Upper lobe of left lung (tissue), 6 donors: ENCODE measurements at regions not wholly inside any gene's neighbourhood (a gene's known extent, or its start where the extent isn't known, plus 50 kb on each side); places are given as distances from the start of the nearest gene placed in this dataset.

Experiments used
- ATAC-seq, 2 donors: fragments of 200-7000 bp; cut with Tn5 transposase; one replicate each; pipeline ENCODE4 v1.9.1; 2022; ENCODE audit warnings: mild to moderate bottlenecking in 2 of 2, moderate library complexity in 2 of 2; ENCODE audit not compliant: low FRiP score in 2 of 2
- DNase-seq, 2 donors: peaks; one replicate each; pipeline ENCODE4 v3.0.0-alpha.2; 2019 to 2020
- H3K27ac ChIP-seq, 4 donors: fragments of 200-600 bp; sonication (generic); one replicate each; pipeline ENCODE4 v1.5.1; 2016 to 2019
- H3K27me3 ChIP-seq, 4 donors: fragments of 200-600 bp; sonication (generic); one replicate each; pipeline ENCODE4 v1.5.1; 2017 to 2019
- H3K36me3 ChIP-seq, 4 donors: fragments of 200-600 bp; sonication (generic); one replicate each; pipeline ENCODE4 v1.5.1; 2016 to 2019
- H3K4me1 ChIP-seq, 4 donors: fragments of 200-600 bp; sonication (generic); one replicate each; pipeline ENCODE4 v1.5.1; 2018 to 2019
- H3K4me3 ChIP-seq, 4 donors: fragments of 200-600 bp; sonication (generic); one replicate each; pipeline ENCODE4 v1.5.1; 2017 to 2019; ENCODE audit warnings: mild to moderate bottlenecking in 2 of 4, moderate library complexity in 1 of 4
- H3K9me3 ChIP-seq, 4 donors: fragments of 200-600 bp; sonication (generic); one replicate each; pipeline ENCODE4 v1.5.1; 2018 to 2019
- EP300 ChIP-seq, 4 donors: sonication (generic); formaldehyde crosslinking; IDR thresholded peaks; one replicate each; pipeline ENCODE4 v1.5.1; 2017; ENCODE audit warnings: antibody characterized with exemption in 4 of 4, control low read depth in 2 of 4
- POLR2A ChIP-seq, 4 donors: fragments of 450-650 bp; IDR thresholded peaks; one replicate each; pipeline ENCODE4 v1.5.1; 2016 to 2017; ENCODE audit warnings: antibody characterized with exemption in 4 of 4, mild to moderate bottlenecking in 2 of 4
- POLR2AphosphoS5 ChIP-seq, 2 donors: sonication (generic); formaldehyde crosslinking; IDR thresholded peaks; one replicate each; pipeline ENCODE4 v1.5.1; 2017; ENCODE audit warnings: antibody characterized with exemption in 2 of 2
- WGBS, 2 donors: methylation state at CpG; one replicate each; pipeline ENCODE4 v1.1.5; 2017 to 2018; 5-methylcytosine and 5-hydroxymethylcytosine counted together
- TF ChIP-seq, protein P1 (sequence below), 6 experiments: fragments of 450-650 bp in 4 of 6; fragments of 200-600 bp in 2 of 6; sonication (generic) in 2 of 6; IDR thresholded peaks; one replicate each; pipeline ENCODE4 v1.5.1; 2016 to 2019; ENCODE audit warnings: antibody characterized with exemption in 6 of 6
- donor health status: DM: no; HTN: no; CAD: no; lungs with moderate emphysema.
- donor health status: DM: no; HTN: yes; CAD: no; lungs with severe emphysema.

DNA sequence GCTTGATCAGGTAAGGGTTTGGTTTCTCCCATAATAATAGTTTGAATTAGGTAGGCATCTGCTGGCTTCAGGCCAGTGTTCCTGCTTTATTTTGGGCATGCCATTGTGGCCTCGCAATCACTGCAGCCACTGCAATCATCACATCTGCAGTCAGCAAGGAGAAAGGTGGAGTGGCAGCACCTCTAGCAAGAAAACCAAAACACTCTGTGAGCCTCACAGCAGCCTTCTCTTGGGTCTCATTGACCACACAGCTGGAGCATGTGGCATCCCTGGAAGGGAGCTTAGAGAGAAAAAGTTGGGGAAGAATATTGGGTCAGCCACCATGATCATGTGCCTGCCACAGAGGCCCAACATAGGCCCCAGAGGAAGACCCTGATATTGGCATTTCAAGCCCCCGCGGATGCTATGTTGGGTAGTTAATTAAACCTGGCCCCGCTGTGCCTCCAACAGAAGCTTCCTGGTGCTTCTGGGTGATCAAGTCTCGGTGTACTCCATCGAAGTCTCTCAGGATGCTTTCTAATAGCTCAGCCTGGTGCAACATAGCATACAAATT, 158.0 kb upstream of the UBE2E1 start:
- H3K27me3 ChIP-seq, result no peaks in the 10 kb centered on the region
- no peaks in the 10 kb centered on the region for H3K36me3 ChIP-seq
- TF ChIP-seq POLR2AphosphoS5 (IDR thresholded peaks at IDR 0.05), result no peak
- no peak for TF ChIP-seq EP300 (IDR thresholded peaks at IDR 0.05)
- no peak for TF ChIP-seq POLR2A (IDR thresholded peaks at IDR 0.05)
- TF ChIP-seq, protein P1, sequence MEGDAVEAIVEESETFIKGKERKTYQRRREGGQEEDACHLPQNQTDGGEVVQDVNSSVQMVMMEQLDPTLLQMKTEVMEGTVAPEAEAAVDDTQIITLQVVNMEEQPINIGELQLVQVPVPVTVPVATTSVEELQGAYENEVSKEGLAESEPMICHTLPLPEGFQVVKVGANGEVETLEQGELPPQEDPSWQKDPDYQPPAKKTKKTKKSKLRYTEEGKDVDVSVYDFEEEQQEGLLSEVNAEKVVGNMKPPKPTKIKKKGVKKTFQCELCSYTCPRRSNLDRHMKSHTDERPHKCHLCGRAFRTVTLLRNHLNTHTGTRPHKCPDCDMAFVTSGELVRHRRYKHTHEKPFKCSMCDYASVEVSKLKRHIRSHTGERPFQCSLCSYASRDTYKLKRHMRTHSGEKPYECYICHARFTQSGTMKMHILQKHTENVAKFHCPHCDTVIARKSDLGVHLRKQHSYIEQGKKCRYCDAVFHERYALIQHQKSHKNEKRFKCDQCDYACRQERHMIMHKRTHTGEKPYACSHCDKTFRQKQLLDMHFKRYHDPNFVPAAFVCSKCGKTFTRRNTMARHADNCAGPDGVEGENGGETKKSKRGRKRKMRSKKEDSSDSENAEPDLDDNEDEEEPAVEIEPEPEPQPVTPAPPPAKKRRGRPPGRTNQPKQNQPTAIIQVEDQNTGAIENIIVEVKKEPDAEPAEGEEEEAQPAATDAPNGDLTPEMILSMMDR (IDR thresholded peaks at IDR 0.05), result no peak
- DNase-seq (no peak), ATAC-seq (no peak)
- no peak overlapping the region for H3K4me3 ChIP-seq
- 97 to 98% methylated on average over 5 to 6 of the region's 6 CpGs for WGBS, 2 donors
- H3K9me3 ChIP-seq, result no peaks in the 10 kb centered on the region
- no peak overlapping the region for H3K27ac ChIP-seq
- peaks cover 0 to 3% (median 0%) of the 10 kb centered on the region in 4 donors for H3K4me1 ChIP-seq

DNA sequence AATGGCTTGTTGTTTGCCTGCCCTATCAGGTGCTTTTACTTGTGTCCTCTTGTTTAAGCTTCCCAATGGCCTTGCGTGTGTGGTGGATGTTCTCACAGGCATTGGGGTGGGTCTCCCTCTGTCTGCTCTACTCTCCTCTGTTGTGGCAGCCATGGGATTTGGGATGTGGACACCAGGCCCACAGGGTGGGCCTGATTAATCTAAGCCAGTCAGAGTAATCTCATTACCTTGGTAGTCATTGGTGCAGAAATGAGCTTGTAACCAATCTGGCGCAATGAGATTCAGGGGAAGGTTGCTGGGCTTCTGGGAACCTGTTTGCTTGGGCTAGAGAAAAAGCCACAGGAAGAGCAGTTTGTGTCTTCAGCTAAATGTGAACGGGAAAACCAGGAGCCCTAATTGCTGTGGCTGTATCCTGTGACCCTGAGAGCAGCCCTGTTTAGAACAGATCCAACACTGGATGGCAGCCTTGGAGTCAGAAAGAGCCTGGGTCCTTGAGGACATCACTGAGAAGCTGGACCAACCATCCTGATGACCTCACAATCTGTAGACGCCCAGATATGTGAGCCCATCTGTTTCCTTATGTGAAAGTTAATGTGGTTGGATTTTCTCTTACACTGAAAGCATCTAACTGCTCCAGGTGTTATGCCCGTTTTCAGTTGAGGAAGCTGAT, 157.3 kb upstream of the UBE2E1 start:
- no peak overlapping the region for H3K4me3 ChIP-seq
- 65 to 72% methylated on average over 5 of the region's 5 CpGs for WGBS, 2 donors
- TF ChIP-seq EP300 (IDR thresholded peaks at IDR 0.05), result no peak
- TF ChIP-seq POLR2A (IDR thresholded peaks at IDR 0.05), result no peak
- TF ChIP-seq, protein P1 (IDR thresholded peaks at IDR 0.05), result no peak
- no peak for TF ChIP-seq POLR2AphosphoS5 (IDR thresholded peaks at IDR 0.05)
- H3K27ac ChIP-seq, result no peak overlapping the region
- H3K36me3 ChIP-seq, result no peaks in the 10 kb centered on the region
- H3K4me1 ChIP-seq, result peaks cover 0 to 3% (median 0%) of the 10 kb centered on the region in 4 donors
- ATAC-seq (peak in 1 of 2 donors; percentile 73), DNase-seq (no peak)
- no peaks in the 10 kb centered on the region for H3K27me3 ChIP-seq
- no peaks in the 10 kb centered on the region for H3K9me3 ChIP-seq

DNA sequence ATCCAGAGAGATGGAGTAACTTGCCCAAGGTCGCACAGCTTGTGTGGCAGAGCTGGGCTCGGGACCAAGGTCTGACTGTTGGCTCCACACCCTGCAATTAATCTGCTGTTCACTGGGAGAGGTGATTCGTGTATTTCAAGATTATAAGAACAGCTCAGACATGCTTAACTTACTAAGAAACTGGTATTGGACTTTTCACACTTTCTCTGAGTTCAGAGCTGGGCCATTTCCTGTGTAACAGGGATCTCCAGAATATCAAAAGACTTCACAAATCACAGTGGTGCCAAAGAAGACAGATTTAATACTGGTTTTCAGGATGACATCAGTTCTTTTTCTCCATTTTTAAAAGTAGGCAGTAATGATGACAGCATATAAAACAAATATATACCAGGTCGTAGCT, 156.8 kb upstream of the UBE2E1 start:
- Histone ChIP-seq H3K27ac (no peak overlapping the region), H3K4me3 (no peak overlapping the region), H3K9me3 (no peaks in the 10 kb centered on the region), H3K36me3 (no peaks in the 10 kb centered on the region), H3K4me1 (peaks cover 0 to 3% (median 0%) of the 10 kb centered on the region in 4 donors), H3K27me3 (no peaks in the 10 kb centered on the region)
- DNase-seq, result no peak
- 55 to 71% methylated on average over 4 of the region's 4 CpGs for WGBS, 2 donors
- no peak for ATAC-seq
- TF ChIP-seq POLR2A (IDR thresholded peaks at IDR 0.05) (no peak), POLR2AphosphoS5 (IDR thresholded peaks at IDR 0.05) (no peak), EP300 (IDR thresholded peaks at IDR 0.05) (no peak)
- TF ChIP-seq, protein P1 (IDR thresholded peaks at IDR 0.05), result no peak

DNA sequence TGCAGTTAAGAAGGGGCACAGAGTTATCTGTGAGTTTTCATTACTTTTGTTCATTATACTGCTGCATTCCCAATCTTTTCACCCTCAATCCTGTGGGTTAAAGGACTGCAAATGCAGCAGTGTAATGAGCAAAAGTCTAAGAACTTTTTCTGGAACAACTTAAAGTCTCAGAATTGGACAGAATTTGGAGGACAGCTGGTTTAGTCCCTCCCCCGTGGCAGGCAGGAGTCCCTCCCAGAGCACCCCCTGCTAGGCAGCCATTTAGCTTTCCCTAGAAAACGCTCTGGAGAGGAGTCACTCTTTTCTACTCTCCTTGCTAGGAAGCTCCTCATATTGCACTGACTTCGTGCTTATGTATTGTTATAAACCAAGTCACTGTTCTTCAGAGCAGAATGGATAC, 156.3 kb upstream of the UBE2E1 start:
- Histone ChIP-seq H3K4me3 (no peak overlapping the region), H3K27me3 (no peaks in the 10 kb centered on the region), H3K4me1 (peaks cover 0 to 3% (median 0%) of the 10 kb centered on the region in 4 donors), H3K27ac (no peak overlapping the region), H3K36me3 (no peaks in the 10 kb centered on the region), H3K9me3 (no peaks in the 10 kb centered on the region)
- WGBS, 2 donors, result 69 to 77% methylated on average over 3 of the region's 3 CpGs
- DNase-seq (no peak), ATAC-seq (no peak)
- TF ChIP-seq, protein P1 (IDR thresholded peaks at IDR 0.05), result no peak
- no peak for TF ChIP-seq POLR2A (IDR thresholded peaks at IDR 0.05)
